ENCODE measurements at regions not wholly inside any gene's neighbourhood (a gene's known extent, or its start where the extent isn't known, plus 50 kb on each side); places are given as distances from the start of the nearest gene placed in this dataset.

DNA sequence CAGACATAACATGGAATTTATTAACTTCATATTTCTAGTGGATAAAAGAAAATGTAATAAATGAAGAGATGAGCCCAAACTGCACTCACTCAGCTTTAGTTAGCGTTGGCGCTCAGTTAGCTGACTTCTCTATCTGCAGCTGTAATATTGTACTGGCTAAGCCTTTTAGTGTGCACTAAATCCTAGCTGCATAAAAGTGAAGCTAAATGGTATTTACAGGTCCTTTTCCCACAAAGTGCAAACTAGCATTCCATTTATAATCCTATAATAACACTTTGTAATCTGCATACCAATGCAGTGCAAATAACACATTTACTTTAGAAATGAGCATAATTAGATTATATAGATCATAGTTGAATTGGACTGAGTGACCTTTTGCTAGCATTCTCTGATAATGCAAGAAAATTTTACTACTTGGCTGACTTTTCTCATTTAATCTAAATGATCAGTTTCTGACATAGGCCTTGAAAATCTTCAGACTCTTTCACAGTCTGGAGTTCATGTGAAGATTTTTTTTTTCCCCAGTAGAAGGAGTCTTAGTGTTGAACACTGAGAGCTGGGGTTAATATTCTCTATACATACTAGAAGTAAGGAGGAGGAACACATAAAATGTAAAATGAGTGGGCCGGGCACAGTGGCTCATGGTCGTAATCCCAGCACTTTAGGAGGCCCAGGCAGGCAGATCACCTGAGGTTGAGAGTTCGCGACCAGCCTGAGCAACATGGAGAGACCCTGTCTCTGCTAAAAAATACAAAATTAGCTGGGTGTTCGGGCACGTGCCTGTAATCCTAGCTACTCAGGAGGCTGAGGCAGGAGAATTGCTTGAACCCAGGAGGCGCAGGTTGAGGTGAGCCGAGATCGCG, 1426.4 kb downstream of the PCDH9 start:
- TF ChIP-seq, protein P1, sequence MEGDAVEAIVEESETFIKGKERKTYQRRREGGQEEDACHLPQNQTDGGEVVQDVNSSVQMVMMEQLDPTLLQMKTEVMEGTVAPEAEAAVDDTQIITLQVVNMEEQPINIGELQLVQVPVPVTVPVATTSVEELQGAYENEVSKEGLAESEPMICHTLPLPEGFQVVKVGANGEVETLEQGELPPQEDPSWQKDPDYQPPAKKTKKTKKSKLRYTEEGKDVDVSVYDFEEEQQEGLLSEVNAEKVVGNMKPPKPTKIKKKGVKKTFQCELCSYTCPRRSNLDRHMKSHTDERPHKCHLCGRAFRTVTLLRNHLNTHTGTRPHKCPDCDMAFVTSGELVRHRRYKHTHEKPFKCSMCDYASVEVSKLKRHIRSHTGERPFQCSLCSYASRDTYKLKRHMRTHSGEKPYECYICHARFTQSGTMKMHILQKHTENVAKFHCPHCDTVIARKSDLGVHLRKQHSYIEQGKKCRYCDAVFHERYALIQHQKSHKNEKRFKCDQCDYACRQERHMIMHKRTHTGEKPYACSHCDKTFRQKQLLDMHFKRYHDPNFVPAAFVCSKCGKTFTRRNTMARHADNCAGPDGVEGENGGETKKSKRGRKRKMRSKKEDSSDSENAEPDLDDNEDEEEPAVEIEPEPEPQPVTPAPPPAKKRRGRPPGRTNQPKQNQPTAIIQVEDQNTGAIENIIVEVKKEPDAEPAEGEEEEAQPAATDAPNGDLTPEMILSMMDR (IDR thresholded peaks at IDR 0.05): no peak
- TF ChIP-seq POLR2A (IDR thresholded peaks at IDR 0.05): no peak
